ENCODE measurements at regions not wholly inside any gene's neighbourhood (a gene's known extent, or its start where the extent isn't known, plus 50 kb on each side); places are given as distances from the start of the nearest gene placed in this dataset.

GRCh38 chr13:102933523-102933922, 87.7 kb downstream of the ERCC5 start:
- DNase-seq, result no peak

- DNase-seq, result no peak
These were observed 87.3 kb downstream of the ERCC5 start for GRCh38 chr13:102933122-102933521.

- DNase-seq, result no peak
These were observed 86.5 kb downstream of the ERCC5 start for GRCh38 chr13:102932331-102932730.

GRCh38 chr13:102930566-102930965, 84.7 kb downstream of the ERCC5 start:
- no peak for DNase-seq

GRCh38 chr13:102928941-102929675, 83.3 kb downstream of the ERCC5 start:
- DNase-seq, result no peak
